Tibial nerve (tissue), 4 donors: ENCODE measurements at regions not wholly inside any gene's neighbourhood (a gene's known extent, or its start where the extent isn't known, plus 50 kb on each side); places are given as distances from the start of the nearest gene placed in this dataset.

ENCODE experiments used
- EP300 ChIP-seq, 2 donors: sonication (generic); formaldehyde crosslinking; IDR thresholded peaks; one replicate each; pipeline ENCODE4 v1.6.1; 2017; ENCODE audit warnings: antibody characterized with exemption in 2 of 2, mild to moderate bottlenecking in 1 of 2
- POLR2A ChIP-seq, 2 donors: fragments of 450-650 bp; IDR thresholded peaks; one replicate each; pipeline ENCODE4 v1.6.1; 2017; ENCODE audit warnings: antibody characterized with exemption in 2 of 2, mild to moderate bottlenecking in 2 of 2, moderate library complexity in 2 of 2
- TF ChIP-seq, protein P1 (sequence below), 5 experiments: fragments of 200-600 bp in 3 of 5; fragments of 450-650 bp in 2 of 5; sonication (generic) in 3 of 5; IDR thresholded peaks; one replicate each; pipeline ENCODE4 v1.5.1; 2016 to 2019; ENCODE audit warnings: antibody characterized with exemption in 5 of 5, mild to moderate bottlenecking in 3 of 5, moderate library complexity in 2 of 5

DNA sequence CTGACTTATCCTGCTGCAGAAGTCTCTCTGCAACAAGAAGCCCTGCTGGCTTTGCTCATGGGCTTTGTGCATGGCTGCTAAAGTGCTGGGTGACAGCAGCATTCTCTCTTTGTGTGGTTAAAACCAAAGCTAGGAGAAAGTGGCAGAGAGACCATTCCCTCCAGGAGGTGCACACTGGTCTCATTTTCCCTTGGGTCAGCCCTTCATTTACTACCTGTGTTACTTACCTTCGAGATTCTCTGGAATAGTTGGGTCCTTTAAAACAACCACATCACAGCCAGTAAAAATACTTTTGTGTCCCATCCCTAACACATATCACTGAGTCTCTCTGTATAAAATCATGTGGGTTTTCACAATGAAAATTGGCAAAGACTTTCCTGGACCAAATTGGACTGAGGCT, 315.5 kb downstream of the IRX1 start:
- TF ChIP-seq, protein P1, sequence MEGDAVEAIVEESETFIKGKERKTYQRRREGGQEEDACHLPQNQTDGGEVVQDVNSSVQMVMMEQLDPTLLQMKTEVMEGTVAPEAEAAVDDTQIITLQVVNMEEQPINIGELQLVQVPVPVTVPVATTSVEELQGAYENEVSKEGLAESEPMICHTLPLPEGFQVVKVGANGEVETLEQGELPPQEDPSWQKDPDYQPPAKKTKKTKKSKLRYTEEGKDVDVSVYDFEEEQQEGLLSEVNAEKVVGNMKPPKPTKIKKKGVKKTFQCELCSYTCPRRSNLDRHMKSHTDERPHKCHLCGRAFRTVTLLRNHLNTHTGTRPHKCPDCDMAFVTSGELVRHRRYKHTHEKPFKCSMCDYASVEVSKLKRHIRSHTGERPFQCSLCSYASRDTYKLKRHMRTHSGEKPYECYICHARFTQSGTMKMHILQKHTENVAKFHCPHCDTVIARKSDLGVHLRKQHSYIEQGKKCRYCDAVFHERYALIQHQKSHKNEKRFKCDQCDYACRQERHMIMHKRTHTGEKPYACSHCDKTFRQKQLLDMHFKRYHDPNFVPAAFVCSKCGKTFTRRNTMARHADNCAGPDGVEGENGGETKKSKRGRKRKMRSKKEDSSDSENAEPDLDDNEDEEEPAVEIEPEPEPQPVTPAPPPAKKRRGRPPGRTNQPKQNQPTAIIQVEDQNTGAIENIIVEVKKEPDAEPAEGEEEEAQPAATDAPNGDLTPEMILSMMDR (IDR thresholded peaks at IDR 0.05), result no peak
- TF ChIP-seq POLR2A (IDR thresholded peaks at IDR 0.05) (no peak), EP300 (IDR thresholded peaks at IDR 0.05) (no peak)
